ENCODE measurements at regions not wholly inside any gene's neighbourhood (a gene's known extent, or its start where the extent isn't known, plus 50 kb on each side); places are given as distances from the start of the nearest gene placed in this dataset.
"Not testable (repeated sequence)": the region's sequence is repeated elsewhere in the genome, so short reads cannot be mapped to it uniquely, and the experiment has no call there.

GRCh38 chr16:85531516-85531915 is 81.6 kb upstream of the GSE1 start:
- Histone ChIP-seq H3F3A (ENCODE audit: low read depth) (no peaks in the 10 kb centered on the region), H3K4me2 (ENCODE audit: low read depth, low read length, poor library complexity, severe bottlenecking) (no peak overlapping the region), H2AFZ (ENCODE audit: low read length) (no peak overlapping the region), H3K9ac (ENCODE audit: low read depth, low read length, poor library complexity, severe bottlenecking) (no peak overlapping the region), H3K36me3 (ENCODE audit: insufficient read depth, low read length) (no peaks in the 10 kb centered on the region), H3K9me3 (ENCODE audit: insufficient read depth, low read depth, low read length) (no peaks in the 10 kb centered on the region), H4K20me1 (ENCODE audit: insufficient read depth, low read length, poor library complexity, severe bottlenecking) (no peaks in the 10 kb centered on the region), H3K4me1 (ENCODE audit: insufficient read depth, low read length, poor library complexity, severe bottlenecking) (peaks cover 14% of the 10 kb centered on the region), H3K9me2 (replicated peaks; ENCODE audit: low read depth, low read length) (no peaks in the 10 kb centered on the region), H3K27me3 (ENCODE audit: insufficient read depth, low read length, poor library complexity, severe bottlenecking) (no peaks in the 10 kb centered on the region), H3K4me3 (ENCODE audit: low read length, poor library complexity, severe bottlenecking) (no peak overlapping the region), H3K79me2 (ENCODE audit: insufficient read depth, low read length) (peaks cover 4% of the 10 kb centered on the region; the same call in 1 of the 2 replicates)
- TF ChIP-seq CTCF (conservative IDR thresholded peaks at IDR 0.05; ENCODE audit: low read length): no peak
- TF ChIP-seq EZH2phosphoT487 (IDR thresholded peaks at IDR 0.05; ENCODE audit: borderline replicate concordance): no peak

DNA sequence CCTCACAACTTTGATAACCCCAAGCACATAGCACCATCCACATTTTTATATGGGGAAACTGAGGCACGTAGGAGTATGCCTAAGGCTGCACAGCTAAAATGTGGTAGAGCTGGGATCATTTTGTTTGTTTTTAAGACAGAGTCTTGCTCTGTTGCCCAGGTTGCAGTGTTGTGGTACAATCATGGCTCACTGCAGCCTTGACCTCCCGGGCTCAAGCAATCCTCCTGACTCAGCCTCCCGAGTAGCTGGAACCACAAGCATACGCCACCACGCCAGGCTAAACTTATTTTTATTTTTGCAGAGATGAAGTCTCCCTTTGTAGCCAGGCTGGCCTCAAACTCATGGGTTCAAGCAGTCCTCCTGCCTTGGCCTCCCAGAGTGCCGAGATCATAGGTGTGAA is 81.0 kb upstream of the GSE1 start:
- H3F3A ChIP-seq (ENCODE audit: low read depth): no peaks in the 10 kb centered on the region
- H3K4me1 ChIP-seq (ENCODE audit: insufficient read depth, low read length, poor library complexity, severe bottlenecking): peaks cover 17% of the 10 kb centered on the region
- no peak overlapping the region for H2AFZ ChIP-seq (ENCODE audit: low read length)
- H3K36me3 ChIP-seq (ENCODE audit: insufficient read depth, low read length): no peaks in the 10 kb centered on the region
- H3K79me2 ChIP-seq (ENCODE audit: insufficient read depth, low read length): peaks cover 6% of the 10 kb centered on the region; the same call in 1 of the 2 replicates
- no peaks in the 10 kb centered on the region for H3K9me3 ChIP-seq (ENCODE audit: insufficient read depth, low read depth, low read length)
- H3K27me3 ChIP-seq (ENCODE audit: insufficient read depth, low read length, poor library complexity, severe bottlenecking): no peaks in the 10 kb centered on the region
- TF ChIP-seq EZH2phosphoT487 (IDR thresholded peaks at IDR 0.05; ENCODE audit: borderline replicate concordance) (no peak), CTCF (conservative IDR thresholded peaks at IDR 0.05; ENCODE audit: low read length) (no peak)
- H3K9ac ChIP-seq (ENCODE audit: low read depth, low read length, poor library complexity, severe bottlenecking): no peak overlapping the region
- H3K9me2 ChIP-seq (replicated peaks; ENCODE audit: low read depth, low read length): no peaks in the 10 kb centered on the region
- no peak overlapping the region for H3K4me2 ChIP-seq (ENCODE audit: low read depth, low read length, poor library complexity, severe bottlenecking)
- H4K20me1 ChIP-seq (ENCODE audit: insufficient read depth, low read length, poor library complexity, severe bottlenecking): no peaks in the 10 kb centered on the region
- H3K4me3 ChIP-seq (ENCODE audit: low read length, poor library complexity, severe bottlenecking): no peak overlapping the region

DNA sequence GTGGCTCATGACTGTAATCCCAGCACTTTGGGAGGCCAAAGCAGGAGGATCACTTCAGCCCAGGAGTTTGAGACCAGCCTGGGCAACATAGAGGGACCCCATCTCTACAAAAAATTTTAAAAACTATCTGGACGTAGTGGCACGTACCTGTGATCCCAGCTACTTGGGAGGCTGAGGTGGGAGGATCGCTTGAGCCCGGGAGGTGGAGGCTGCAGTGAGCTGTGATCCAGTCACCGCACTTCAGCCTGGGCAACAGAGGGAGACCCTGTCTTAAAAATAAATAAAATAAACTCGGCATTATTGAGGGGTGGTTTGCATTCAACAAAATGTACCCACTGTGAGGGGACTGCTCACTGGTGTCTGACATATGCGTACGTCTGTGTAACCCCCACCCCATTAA is 79.5 kb upstream of the GSE1 start:
- H3K9me2 ChIP-seq (replicated peaks; ENCODE audit: low read depth, low read length); H2AFZ ChIP-seq (ENCODE audit: low read length); H3K4me2 ChIP-seq (ENCODE audit: low read depth, low read length, poor library complexity, severe bottlenecking); H4K20me1 ChIP-seq (ENCODE audit: insufficient read depth, low read length, poor library complexity, severe bottlenecking); H3K4me3 ChIP-seq (ENCODE audit: low read length, poor library complexity, severe bottlenecking); H3K79me2 ChIP-seq (ENCODE audit: insufficient read depth, low read length); H3K27me3 ChIP-seq (ENCODE audit: insufficient read depth, low read length, poor library complexity, severe bottlenecking); H3K9ac ChIP-seq (ENCODE audit: low read depth, low read length, poor library complexity, severe bottlenecking); H3K36me3 ChIP-seq (ENCODE audit: insufficient read depth, low read length); H3K9me3 ChIP-seq (ENCODE audit: insufficient read depth, low read depth, low read length); H3F3A ChIP-seq (ENCODE audit: low read depth): not testable (repeated sequence)
- H3K4me1 ChIP-seq (ENCODE audit: insufficient read depth, low read length, poor library complexity, severe bottlenecking): peaks cover 17% of the 10 kb centered on the region

- Histone ChIP-seq H3F3A (ENCODE audit: low read depth) (no peaks in the 10 kb centered on the region), H3K9me3 (ENCODE audit: insufficient read depth, low read depth, low read length) (peaks cover 5% of the 10 kb centered on the region; the same call in 1 of the 2 replicates), H4K20me1 (ENCODE audit: insufficient read depth, low read length, poor library complexity, severe bottlenecking) (no peaks in the 10 kb centered on the region), H3K9ac (ENCODE audit: low read depth, low read length, poor library complexity, severe bottlenecking) (peak overlapping the region; percentile 54), H3K4me2 (ENCODE audit: low read depth, low read length, poor library complexity, severe bottlenecking) (peak overlapping the region; percentile 61), H2AFZ (ENCODE audit: low read length) (no peak overlapping the region), H3K36me3 (ENCODE audit: insufficient read depth, low read length) (no peaks in the 10 kb centered on the region; the same call in 1 of the 2 replicates), H3K4me3 (ENCODE audit: low read length, poor library complexity, severe bottlenecking) (no peak overlapping the region), H3K4me1 (ENCODE audit: insufficient read depth, low read length, poor library complexity, severe bottlenecking) (peaks cover 17% of the 10 kb centered on the region), H3K27me3 (ENCODE audit: insufficient read depth, low read length, poor library complexity, severe bottlenecking) (no peaks in the 10 kb centered on the region), H3K9me2 (replicated peaks; ENCODE audit: low read depth, low read length) (no peaks in the 10 kb centered on the region), H3K79me2 (ENCODE audit: insufficient read depth, low read length) (peaks cover 6% of the 10 kb centered on the region; the same call in 1 of the 2 replicates)
- TF ChIP-seq EZH2phosphoT487 (IDR thresholded peaks at IDR 0.05; ENCODE audit: borderline replicate concordance): no peak
- no peak for TF ChIP-seq CTCF (conservative IDR thresholded peaks at IDR 0.05; ENCODE audit: low read length)
Measured at GRCh38 chr16:85534536-85535351, 78.4 kb upstream of the GSE1 start.

All from Loucy (cell line).